ENCODE measurements at regions not wholly inside any gene's neighbourhood (a gene's known extent, or its start where the extent isn't known, plus 50 kb on each side); places are given as distances from the start of the nearest gene placed in this dataset.

GRCh38 chr13:103291798-103292572, 225.8 kb upstream of the SLC10A2 start:
- DNase-seq (ENCODE audit: extremely low spot score): no peak
- no peaks in the 10 kb centered on the region for H3K36me3 ChIP-seq
- TF ChIP-seq CTCF (IDR thresholded peaks at IDR 0.05): no peak
- TF ChIP-seq EP300 (IDR thresholded peaks at IDR 0.05): no peak
- TF ChIP-seq POLR2A (IDR thresholded peaks at IDR 0.05; ENCODE audit: low read depth): no peak
- no peak for TF ChIP-seq POLR2AphosphoS5 (IDR thresholded peaks at IDR 0.05)
- no peak overlapping the region for H3K4me3 ChIP-seq
- 57% methylated on average over 3 of the region's 3 CpGs for WGBS
- intact Hi-C loops (cut with DNase I): no loop called here
- no peak overlapping the region for H3K27ac ChIP-seq (replicated peaks in 1 of 4)
- H3K9me3 ChIP-seq: peaks cover 0 to 5% (median 2%) of the 10 kb centered on the region in 4 donors
- no peaks in the 10 kb centered on the region for H3K4me1 ChIP-seq
- no peaks in the 10 kb centered on the region for H3K27me3 ChIP-seq

- H3K4me3 ChIP-seq: no peak overlapping the region
- H3K36me3 ChIP-seq: no peaks in the 10 kb centered on the region
- intact Hi-C loops (cut with DNase I): no loop called here
- 87% methylated on average over 3 of the region's 3 CpGs for WGBS
- DNase-seq (ENCODE audit: extremely low spot score): no peak
- H3K27ac ChIP-seq (replicated peaks in 1 of 4): no peak overlapping the region
- TF ChIP-seq POLR2AphosphoS5 (IDR thresholded peaks at IDR 0.05) (no peak), EP300 (IDR thresholded peaks at IDR 0.05) (no peak)
- no peaks in the 10 kb centered on the region for H3K9me3 ChIP-seq
- no peaks in the 10 kb centered on the region for H3K27me3 ChIP-seq
- no peaks in the 10 kb centered on the region for H3K4me1 ChIP-seq
Observed at GRCh38 chr13:103291226-103291625, 225.0 kb upstream of the SLC10A2 start.

DNA sequence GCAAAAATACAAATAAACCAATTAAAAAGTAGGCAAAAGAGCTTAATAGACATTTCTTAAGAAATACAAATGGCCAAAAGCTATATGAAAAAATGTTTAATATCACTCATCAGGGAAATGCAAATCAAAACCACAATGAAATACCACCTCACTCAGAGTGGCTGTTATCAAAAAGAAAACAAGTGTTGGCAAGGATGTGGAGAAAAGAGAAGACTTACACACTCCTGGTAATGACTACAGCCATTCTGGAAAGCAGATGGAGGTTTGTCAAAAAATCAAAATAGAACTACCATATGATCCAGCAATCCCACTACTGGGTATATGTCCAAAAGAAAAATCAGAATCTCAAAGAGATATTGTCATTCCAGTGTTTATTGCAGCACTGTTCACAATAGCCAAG, 223.5 kb upstream of the SLC10A2 start:
- Histone ChIP-seq H3K27me3 (no peaks in the 10 kb centered on the region), H3K4me1 (no peaks in the 10 kb centered on the region), H3K36me3 (no peaks in the 10 kb centered on the region), H3K9me3 (no peaks in the 10 kb centered on the region), H3K27ac (replicated peaks in 1 of 4) (no peak overlapping the region), H3K4me3 (no peak overlapping the region)
- TF ChIP-seq EP300 (IDR thresholded peaks at IDR 0.05) (no peak), POLR2AphosphoS5 (IDR thresholded peaks at IDR 0.05) (no peak), CTCF (IDR thresholded peaks at IDR 0.05) (no peak), POLR2A (IDR thresholded peaks at IDR 0.05; ENCODE audit: low read depth) (no peak)
- no peak for DNase-seq (ENCODE audit: extremely low spot score)
- intact Hi-C loops (cut with DNase I): no loop called here

DNA sequence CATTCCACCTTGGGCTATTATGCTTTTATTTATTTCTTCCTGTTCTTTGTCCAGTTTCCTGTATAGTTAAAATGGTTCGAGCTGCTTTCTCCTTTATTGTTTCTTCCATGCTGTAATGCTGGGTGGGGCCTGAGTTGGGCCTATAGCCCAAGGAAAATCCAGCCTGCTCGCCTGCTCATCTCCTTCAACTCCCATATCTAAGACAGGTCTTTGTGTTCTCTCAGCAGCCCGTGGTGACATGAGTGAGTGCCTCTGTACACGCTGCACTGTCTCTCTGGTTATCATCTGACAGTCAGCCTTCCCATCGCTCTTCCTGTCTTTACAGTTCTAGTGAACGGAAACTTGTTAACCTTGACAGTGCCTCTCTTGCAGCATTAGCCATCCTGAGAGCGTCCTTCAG, 221.9 kb upstream of the SLC10A2 start:
- Histone ChIP-seq H3K27me3 (no peaks in the 10 kb centered on the region), H3K27ac (replicated peaks in 1 of 4) (no peak overlapping the region), H3K36me3 (no peaks in the 10 kb centered on the region), H3K9me3 (no peaks in the 10 kb centered on the region), H3K4me3 (no peak overlapping the region), H3K4me1 (no peaks in the 10 kb centered on the region)
- WGBS: 68% methylated on average over 7 of the region's 7 CpGs
- TF ChIP-seq CTCF (IDR thresholded peaks at IDR 0.05): no peak
- no peak for TF ChIP-seq EP300 (IDR thresholded peaks at IDR 0.05)
- TF ChIP-seq POLR2A (IDR thresholded peaks at IDR 0.05; ENCODE audit: low read depth): no peak
- TF ChIP-seq POLR2AphosphoS5 (IDR thresholded peaks at IDR 0.05): no peak
- intact Hi-C loops (cut with DNase I): no loop called here
- no peak for DNase-seq (ENCODE audit: extremely low spot score)

DNA sequence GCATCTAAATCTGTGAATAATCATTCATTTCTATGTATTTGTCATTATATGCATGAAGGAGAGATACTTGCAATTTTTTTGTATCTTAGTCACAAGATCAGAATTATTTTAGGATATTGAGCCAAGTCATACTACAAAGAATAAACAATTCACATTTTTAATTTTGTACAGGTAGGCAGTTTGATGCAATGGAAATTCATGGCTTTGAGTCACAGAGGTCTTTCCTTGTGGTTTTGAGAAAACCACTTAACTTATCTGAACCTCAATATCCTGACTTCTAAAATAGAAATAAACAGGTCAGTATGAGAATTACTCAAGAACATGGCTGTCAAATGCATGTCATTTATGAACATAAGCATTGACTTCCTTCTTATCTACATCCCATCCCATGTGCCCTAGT, 221.4 kb upstream of the SLC10A2 start:
- Histone ChIP-seq H3K36me3 (no peaks in the 10 kb centered on the region), H3K9me3 (no peaks in the 10 kb centered on the region), H3K27me3 (no peaks in the 10 kb centered on the region), H3K4me1 (no peaks in the 10 kb centered on the region), H3K27ac (replicated peaks in 1 of 4) (no peak overlapping the region), H3K4me3 (no peak overlapping the region)
- DNase-seq (ENCODE audit: extremely low spot score): no peak
- TF ChIP-seq EP300 (IDR thresholded peaks at IDR 0.05) (no peak), CTCF (IDR thresholded peaks at IDR 0.05) (no peak), POLR2AphosphoS5 (IDR thresholded peaks at IDR 0.05) (no peak), POLR2A (IDR thresholded peaks at IDR 0.05; ENCODE audit: low read depth) (no peak)
- intact Hi-C loops (cut with DNase I): no loop called here

Measured in esophagus muscularis mucosa (tissue), 4 donors.